NK-92 treated with Interleukin-12 subunit alpha and Interleukin-12 subunit beta, amount 100 ng/mL, for 24 hours (cell line): ENCODE measurements at regions not wholly inside any gene's neighbourhood (a gene's known extent, or its start where the extent isn't known, plus 50 kb on each side); places are given as distances from the start of the nearest gene placed in this dataset.
"Not testable (repeated sequence)": the region's sequence is repeated elsewhere in the genome, so short reads cannot be mapped to it uniquely, and the experiment has no call there.

ENCODE experiments used
- DNase-seq: peaks from one replicate; lab custom pipeline; 2025; lab: John Stamatoyannopoulos, UW

GRCh38 chr15:57881361-57881760 lies 174.8 kb downstream of the POLR2M start:
- DNase-seq: no peak

GRCh38 chr15:57881972-57882371 lies 175.5 kb downstream of the POLR2M start:
- no peak for DNase-seq

- DNase-seq: no peak
Observed at GRCh38 chr15:57883701-57884100, 177.2 kb downstream of the POLR2M start.

- no peak for DNase-seq
Observed at GRCh38 chr15:57884936-57885335, 178.4 kb downstream of the POLR2M start.

- no peak for DNase-seq
Observed at GRCh38 chr15:57885435-57885834, 178.9 kb downstream of the POLR2M start.

GRCh38 chr15:57887825-57888224 lies 177.7 kb downstream of the ALDH1A2 start:
- no peak for DNase-seq

- no peak for DNase-seq
Observed at GRCh38 chr15:57890351-57890750, 175.2 kb downstream of the ALDH1A2 start.

- DNase-seq: no peak
Observed at GRCh38 chr15:57890878-57891277, 174.6 kb downstream of the ALDH1A2 start.

- no peak for DNase-seq
Observed at GRCh38 chr15:57892181-57892580, 173.3 kb downstream of the ALDH1A2 start.

GRCh38 chr15:57893040-57893439 lies 172.5 kb downstream of the ALDH1A2 start:
- DNase-seq: no peak

- no peak for DNase-seq
Observed at GRCh38 chr15:57895291-57895690, 170.2 kb downstream of the ALDH1A2 start.

- DNase-seq: no peak
Observed at GRCh38 chr15:57896114-57896513, 169.4 kb downstream of the ALDH1A2 start.

GRCh38 chr15:57896899-57897298 lies 168.6 kb downstream of the ALDH1A2 start:
- DNase-seq: not testable (repeated sequence)

GRCh38 chr15:57897870-57898269 lies 167.6 kb downstream of the ALDH1A2 start:
- DNase-seq: no peak

GRCh38 chr15:57902155-57902554 lies 163.4 kb downstream of the ALDH1A2 start:
- DNase-seq: no peak
